GM21360 (cell line): ENCODE measurements at regions not wholly inside any gene's neighbourhood (a gene's known extent, or its start where the extent isn't known, plus 50 kb on each side); places are given as distances from the start of the nearest gene placed in this dataset.

Experiments
- ATAC-seq: cut with Tn5 transposase; IDR thresholded peaks from one replicate; pipeline ENCODE4 v1.9.1; 2021; ENCODE audit warnings: mild to moderate bottlenecking, moderate library complexity; ENCODE audit not compliant: unreplicated experiment

GRCh38 chr6:142676647-142677192, 268.3 kb downstream of the HIVEP2 start:
- ATAC-seq, result no peak

- no peak for ATAC-seq
Measured at GRCh38 chr6:142679907-142680700, 264.9 kb downstream of the HIVEP2 start.

- ATAC-seq, result no peak
Measured at GRCh38 chr6:142681099-142681498, 263.9 kb downstream of the HIVEP2 start.

GRCh38 chr6:142682985-142683384, 262.0 kb downstream of the HIVEP2 start:
- no peak for ATAC-seq

- ATAC-seq, result no peak
Measured at GRCh38 chr6:142683714-142684141, 261.2 kb downstream of the HIVEP2 start.

- no peak for ATAC-seq
Measured at GRCh38 chr6:142684371-142684770, 260.6 kb downstream of the HIVEP2 start.

- no peak for ATAC-seq
Measured at GRCh38 chr6:142685852-142686506, 259.0 kb downstream of the HIVEP2 start.

GRCh38 chr6:142686507-142686887, 258.5 kb downstream of the HIVEP2 start:
- no peak for ATAC-seq

- peak; percentile 87 for ATAC-seq
Measured at GRCh38 chr6:142692942-142693341, 252.0 kb downstream of the HIVEP2 start.

GRCh38 chr6:142693441-142693840, 251.5 kb downstream of the HIVEP2 start:
- no peak for ATAC-seq

- no peak for ATAC-seq
Measured at GRCh38 chr6:142694054-142694453, 250.9 kb downstream of the HIVEP2 start.

- no peak for ATAC-seq
Measured at GRCh38 chr6:142695016-142695415, 250.0 kb downstream of the HIVEP2 start.

GRCh38 chr6:142696123-142697000, 248.6 kb downstream of the HIVEP2 start:
- no peak for ATAC-seq

- no peak for ATAC-seq
Measured at GRCh38 chr6:142697001-142697335, 248.0 kb downstream of the HIVEP2 start.

- ATAC-seq, result no peak
Measured at GRCh38 chr6:142697922-142698321, 247.1 kb downstream of the HIVEP2 start.

- ATAC-seq, result no peak
Measured at GRCh38 chr6:142698751-142699150, 246.2 kb downstream of the HIVEP2 start.

- ATAC-seq, result no peak
Measured at GRCh38 chr6:142699391-142699790, 245.6 kb downstream of the HIVEP2 start.

GRCh38 chr6:142700032-142700431, 244.9 kb downstream of the HIVEP2 start:
- no peak for ATAC-seq

- no peak for ATAC-seq
Measured at GRCh38 chr6:142700671-142701312, 244.2 kb downstream of the HIVEP2 start.
